ENCODE measurements at regions not wholly inside any gene's neighbourhood (a gene's known extent, or its start where the extent isn't known, plus 50 kb on each side); places are given as distances from the start of the nearest gene placed in this dataset.

GRCh38 chr7:49425277-49425818 is 348.1 kb upstream of the VWC2 start:
- in situ Hi-C loops (cut with HindIII; ENCODE audit: low pct_ligation_motif_present, low sequenced_read_pairs) = no loop called here
- no peaks in the 10 kb centered on the region for H3K36me3 ChIP-seq (replicated peaks)
- H3K4me3 ChIP-seq (ENCODE audit: low read depth, low read length) = no peak overlapping the region
- no peak for TF ChIP-seq CTCF (IDR thresholded peaks at IDR 0.05; ENCODE audit: low read depth, low read length, missing control alignments)
- DNase-seq = no peak
- H3K27ac ChIP-seq = no peak overlapping the region
- no peaks in the 10 kb centered on the region for H3K27me3 ChIP-seq (replicated peaks)

DNA sequence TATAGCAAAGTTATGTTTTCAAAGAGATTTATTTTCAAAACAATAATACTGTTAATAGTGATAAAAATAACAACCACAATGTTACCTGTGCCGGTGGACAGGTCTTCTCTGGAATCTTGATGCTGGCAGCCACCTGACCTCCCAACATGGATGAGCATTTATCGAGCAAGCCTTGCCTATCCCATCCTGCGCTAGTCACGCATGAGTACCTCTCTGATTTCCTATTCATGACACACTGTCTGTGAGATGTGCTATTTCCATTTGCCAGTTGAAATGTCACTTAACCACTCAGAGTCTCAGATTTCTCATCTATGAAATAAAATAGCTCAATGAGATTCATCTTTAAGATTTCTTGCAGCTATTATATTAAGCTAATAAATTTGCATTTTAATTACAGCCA is 341.2 kb upstream of the VWC2 start:
- no peak overlapping the region for H3K27ac ChIP-seq
- no peak for DNase-seq
- H3K36me3 ChIP-seq (replicated peaks) = no peaks in the 10 kb centered on the region
- no peak overlapping the region for H3K4me3 ChIP-seq (ENCODE audit: low read depth, low read length)
- H3K27me3 ChIP-seq (replicated peaks) = no peaks in the 10 kb centered on the region
- TF ChIP-seq CTCF (IDR thresholded peaks at IDR 0.05; ENCODE audit: low read depth, low read length, missing control alignments) = no peak
- in situ Hi-C loops (cut with HindIII; ENCODE audit: low pct_ligation_motif_present, low sequenced_read_pairs) = no loop called here

DNA sequence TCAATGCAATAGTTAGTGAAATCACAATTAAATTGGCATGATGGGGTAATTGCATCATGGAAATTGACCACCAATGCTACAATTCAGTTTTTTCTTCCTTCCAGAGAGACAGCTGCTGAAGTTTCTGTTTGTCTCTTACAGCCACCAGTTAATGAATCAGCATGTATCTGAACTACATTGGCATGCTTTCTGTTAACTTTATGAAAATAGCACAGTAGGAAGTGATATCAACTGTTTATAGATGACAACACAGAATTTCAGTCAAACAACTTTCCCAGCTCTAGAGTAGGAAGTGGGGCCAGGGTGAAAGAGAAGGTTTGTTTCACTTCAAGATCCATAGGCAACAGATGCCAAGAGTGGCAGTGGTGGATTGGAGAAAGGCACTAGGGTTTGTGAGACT is 339.6 kb upstream of the VWC2 start:
- Histone ChIP-seq H3K27ac (no peak overlapping the region), H3K27me3 (replicated peaks) (no peaks in the 10 kb centered on the region), H3K4me3 (ENCODE audit: low read depth, low read length) (no peak overlapping the region), H3K36me3 (replicated peaks) (no peaks in the 10 kb centered on the region)
- in situ Hi-C loops (cut with HindIII; ENCODE audit: low pct_ligation_motif_present, low sequenced_read_pairs) = no loop called here
- no peak for TF ChIP-seq CTCF (IDR thresholded peaks at IDR 0.05; ENCODE audit: low read depth, low read length, missing control alignments)
- no peak for DNase-seq

DNA sequence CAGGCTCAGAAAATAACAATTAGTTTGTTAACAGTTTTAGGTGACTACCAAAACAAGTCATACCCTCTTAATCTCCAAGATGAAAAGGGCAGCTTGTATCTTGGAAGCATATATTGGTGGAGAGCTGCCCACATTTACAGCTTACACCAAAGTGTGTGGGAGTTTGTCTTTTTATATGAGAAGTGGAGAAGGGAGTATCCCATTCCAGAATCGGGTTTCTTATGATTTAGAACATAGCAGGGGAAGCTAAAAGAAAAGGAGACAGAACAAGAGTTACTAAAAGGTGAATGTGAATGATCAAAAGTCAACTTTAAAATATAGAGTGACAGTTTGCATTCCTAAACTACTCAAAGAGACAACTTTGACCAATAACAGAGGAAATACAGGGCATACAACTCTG is 338.6 kb upstream of the VWC2 start:
- Histone ChIP-seq H3K27me3 (replicated peaks) (no peaks in the 10 kb centered on the region), H3K4me3 (ENCODE audit: low read depth, low read length) (no peak overlapping the region), H3K36me3 (replicated peaks) (no peaks in the 10 kb centered on the region), H3K27ac (no peak overlapping the region)
- TF ChIP-seq CTCF (IDR thresholded peaks at IDR 0.05; ENCODE audit: low read depth, low read length, missing control alignments) = no peak
- DNase-seq = no peak
- in situ Hi-C loops (cut with HindIII; ENCODE audit: low pct_ligation_motif_present, low sequenced_read_pairs) = no loop called here

DNA sequence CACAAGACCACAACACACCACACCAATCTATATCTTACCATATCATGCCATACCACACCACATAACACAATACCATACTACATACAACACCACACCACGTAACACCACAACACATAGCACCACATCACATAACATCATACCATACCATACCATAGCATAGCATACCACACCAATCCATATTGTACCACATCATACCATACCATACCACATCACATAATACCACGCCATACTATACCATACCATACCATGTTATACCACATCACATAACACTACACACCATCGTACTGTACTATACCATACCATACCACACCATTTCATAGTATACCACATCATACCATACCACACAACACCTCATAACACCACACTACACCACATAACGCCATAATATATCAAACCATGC is 335.2 kb upstream of the VWC2 start:
- DNase-seq = no peak
- no peak for TF ChIP-seq CTCF (IDR thresholded peaks at IDR 0.05; ENCODE audit: low read depth, low read length, missing control alignments)
- H3K36me3 ChIP-seq (replicated peaks) = no peaks in the 10 kb centered on the region
- in situ Hi-C loops (cut with HindIII; ENCODE audit: low pct_ligation_motif_present, low sequenced_read_pairs) = no loop called here
- no peak overlapping the region for H3K27ac ChIP-seq
- H3K27me3 ChIP-seq (replicated peaks) = no peaks in the 10 kb centered on the region
- H3K4me3 ChIP-seq (ENCODE audit: low read depth, low read length) = no peak overlapping the region

DNA sequence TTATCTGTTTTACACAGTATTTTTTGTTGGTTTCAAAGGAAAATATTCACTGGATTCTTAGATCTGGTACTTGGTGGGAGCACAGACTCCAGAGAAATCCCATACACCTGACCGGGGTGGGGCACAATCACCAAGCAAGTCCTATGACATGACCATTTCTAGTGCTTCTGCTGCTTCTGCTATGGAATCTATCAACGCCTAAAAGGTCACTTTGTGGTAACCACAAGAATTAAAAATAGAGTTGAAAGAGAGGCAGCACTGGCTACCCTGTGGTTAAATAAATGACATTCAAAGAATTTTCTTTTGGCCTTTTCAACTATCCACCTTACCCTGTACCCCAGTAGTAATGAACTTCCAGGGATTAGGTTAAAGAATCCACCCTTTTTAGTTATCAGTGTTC is 329.9 kb upstream of the VWC2 start:
- H3K27me3 ChIP-seq (replicated peaks) = no peaks in the 10 kb centered on the region
- H3K36me3 ChIP-seq (replicated peaks) = no peaks in the 10 kb centered on the region
- no peak overlapping the region for H3K27ac ChIP-seq
- in situ Hi-C loops (cut with HindIII; ENCODE audit: low pct_ligation_motif_present, low sequenced_read_pairs) = no loop called here
- no peak for TF ChIP-seq CTCF (IDR thresholded peaks at IDR 0.05; ENCODE audit: low read depth, low read length, missing control alignments)
- DNase-seq = no peak
- H3K4me3 ChIP-seq (ENCODE audit: low read depth, low read length) = no peak overlapping the region

Measured in brain microvascular endothelial cell (primary cell).